Effector memory CD8-positive, alpha-beta T cell (primary cell): ENCODE measurements at regions not wholly inside any gene's neighbourhood (a gene's known extent, or its start where the extent isn't known, plus 50 kb on each side); places are given as distances from the start of the nearest gene placed in this dataset.
"Not testable (repeated sequence)": the region's sequence is repeated elsewhere in the genome, so short reads cannot be mapped to it uniquely, and the experiment has no call there.

Source experiments
- ATAC-seq: fragments of 150-1000 bp; cut with Tn5 transposase; replicated peaks from 2 replicates; pipeline ENCODE4 v1.10.0; 2021; ENCODE audit warnings: mild to moderate bottlenecking, moderate library complexity
- DNase-seq, 3 experiments: peaks; one replicate each; pipeline ENCODE4 v3.0.0; 2021
- H3K27ac Mint-ChIP-seq, 2 donors: one replicate each; pipeline ENCODE4 v1.8.0; 2022; ENCODE audit warnings: mild to moderate bottlenecking in 2 of 2, mixed read lengths in 2 of 2, moderate library complexity in 2 of 2
- H3K27me3 Mint-ChIP-seq, 2 donors: one replicate each; pipeline ENCODE4 v1.8.0; 2022; ENCODE audit warnings: mixed read lengths in 2 of 2
- H3K36me3 Mint-ChIP-seq: one replicate; pipeline ENCODE4 v1.8.0; 2022; ENCODE audit warnings: mild to moderate bottlenecking, moderate library complexity, mixed read lengths; ENCODE audit not compliant: insufficient read depth
- H3K4me1 Mint-ChIP-seq, 2 donors: one replicate each; pipeline ENCODE4 v1.8.0; 2022; ENCODE audit warnings: low read depth in 2 of 2, mixed read lengths in 2 of 2
- H3K4me3 Mint-ChIP-seq, 2 donors: one replicate each; pipeline ENCODE4 v1.8.0; 2022; ENCODE audit warnings: mild to moderate bottlenecking in 2 of 2, mixed read lengths in 2 of 2, moderate library complexity in 2 of 2
- H3K9me3 Mint-ChIP-seq, 2 donors: one replicate each; pipeline ENCODE4 v1.8.0; 2022; ENCODE audit warnings: mixed read lengths in 2 of 2

- ATAC-seq (no peak), DNase-seq (no peak)
- no peak overlapping the region for H3K4me3 Mint-ChIP-seq
- no peaks in the 10 kb centered on the region for H3K27me3 Mint-ChIP-seq
- H3K9me3 Mint-ChIP-seq = peaks cover 5 to 12% of the 10 kb centered on the region in 2 donors
- no peak overlapping the region for H3K27ac Mint-ChIP-seq
- H3K36me3 Mint-ChIP-seq = no peaks in the 10 kb centered on the region
- H3K4me1 Mint-ChIP-seq = no peaks in the 10 kb centered on the region
Observed at GRCh38 chr4:188701952-188702351, 562.7 kb downstream of the TRIML1 start.

DNA sequence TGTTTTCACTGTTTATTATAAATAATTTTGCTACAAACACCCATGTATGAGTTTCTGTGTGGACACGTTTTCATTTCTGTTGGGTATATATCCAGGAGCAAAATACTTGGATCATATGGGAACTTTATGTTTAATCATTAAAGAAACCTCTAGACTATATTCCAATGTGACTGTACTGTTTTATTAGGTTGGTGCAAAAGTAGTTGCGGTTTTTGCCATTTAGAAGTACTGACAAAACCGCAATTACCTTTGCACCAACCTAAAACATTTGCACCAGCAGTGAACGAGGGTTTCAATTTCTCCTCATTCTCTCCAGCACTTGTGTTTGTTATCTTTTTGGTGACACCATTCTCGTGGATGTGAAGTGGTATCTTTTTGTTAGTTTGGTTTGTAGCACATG lies 565.0 kb downstream of the TRIML1 start:
- H3K9me3 Mint-ChIP-seq = peaks cover 6 to 10% of the 10 kb centered on the region in 2 donors

DNA sequence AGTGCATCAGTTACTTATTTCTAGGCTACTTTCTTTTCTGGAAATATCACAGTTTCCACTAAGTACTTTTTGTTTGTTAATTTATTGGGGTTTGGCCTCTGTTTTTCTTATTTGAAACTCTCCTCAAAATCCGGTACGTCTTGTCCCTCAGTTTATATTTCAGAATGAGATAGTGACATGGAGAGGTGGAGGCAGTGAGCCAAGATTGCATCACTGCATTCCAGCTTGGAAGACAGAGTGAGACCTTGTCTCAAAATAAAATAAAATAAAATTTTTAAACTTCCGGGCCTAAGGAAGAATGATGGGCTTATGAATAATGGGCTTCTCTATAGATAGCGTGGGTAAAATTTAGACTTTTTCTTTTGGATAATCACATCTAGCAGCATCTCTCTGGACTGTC lies 567.8 kb downstream of the TRIML1 start:
- no peaks in the 10 kb centered on the region for H3K36me3 Mint-ChIP-seq
- H3K27me3 Mint-ChIP-seq = no peaks in the 10 kb centered on the region
- no peak for DNase-seq
- no peak overlapping the region for H3K27ac Mint-ChIP-seq
- no peak overlapping the region for H3K4me3 Mint-ChIP-seq
- no peak for ATAC-seq
- H3K9me3 Mint-ChIP-seq = peaks cover 8 to 14% of the 10 kb centered on the region in 2 donors
- H3K4me1 Mint-ChIP-seq = no peaks in the 10 kb centered on the region

More for the DNA sequence above, 565.0 kb downstream of the TRIML1 start:
- no peaks in the 10 kb centered on the region for H3K27me3 Mint-ChIP-seq
- DNase-seq (no peak), ATAC-seq (no peak)
- H3K36me3 Mint-ChIP-seq = no peaks in the 10 kb centered on the region
- no peak overlapping the region for H3K27ac Mint-ChIP-seq
- no peaks in the 10 kb centered on the region for H3K4me1 Mint-ChIP-seq
- no peak overlapping the region for H3K4me3 Mint-ChIP-seq

- Mint-ChIP-seq H3K4me3 (no peak overlapping the region), H3K4me1 (no peaks in the 10 kb centered on the region), H3K36me3 (no peaks in the 10 kb centered on the region), H3K27me3 (no peaks in the 10 kb centered on the region), H3K27ac (no peak overlapping the region), H3K9me3 (peaks cover 10% of the 10 kb centered on the region in 2 donors)
- no peak for ATAC-seq
- DNase-seq = no peak
Observed at GRCh38 chr4:188714501-188714900, 575.3 kb downstream of the TRIML1 start.

GRCh38 chr4:188714907-188715306 lies 575.7 kb downstream of the TRIML1 start:
- Mint-ChIP-seq H3K27me3 (no peaks in the 10 kb centered on the region), H3K9me3 (peaks cover 8 to 10% of the 10 kb centered on the region in 2 donors), H3K4me3 (no peak overlapping the region), H3K4me1 (no peaks in the 10 kb centered on the region), H3K36me3 (no peaks in the 10 kb centered on the region), H3K27ac (no peak overlapping the region)
- DNase-seq (no peak), ATAC-seq (no peak)

- no peak overlapping the region for H3K27ac Mint-ChIP-seq
- H3K9me3 Mint-ChIP-seq = peaks cover 11 to 17% of the 10 kb centered on the region in 2 donors
- ATAC-seq (no peak), DNase-seq (no peak)
- no peaks in the 10 kb centered on the region for H3K36me3 Mint-ChIP-seq
- no peak overlapping the region for H3K4me3 Mint-ChIP-seq
- no peaks in the 10 kb centered on the region for H3K27me3 Mint-ChIP-seq
- H3K4me1 Mint-ChIP-seq = no peaks in the 10 kb centered on the region
Observed at GRCh38 chr4:188717661-188718060, 578.4 kb downstream of the TRIML1 start.

- Mint-ChIP-seq H3K4me1 (no peaks in the 10 kb centered on the region), H3K27ac (no peak overlapping the region), H3K9me3 (peaks cover 11 to 19% of the 10 kb centered on the region in 2 donors), H3K36me3 (no peaks in the 10 kb centered on the region), H3K27me3 (no peaks in the 10 kb centered on the region), H3K4me3 (no peak overlapping the region)
- DNase-seq = no peak
- ATAC-seq = no peak
Observed at GRCh38 chr4:188719794-188720193, 580.6 kb downstream of the TRIML1 start.

GRCh38 chr4:188722911-188723310 lies 583.7 kb downstream of the TRIML1 start:
- H3K36me3 Mint-ChIP-seq = no peaks in the 10 kb centered on the region
- no peak overlapping the region for H3K27ac Mint-ChIP-seq
- no peak overlapping the region for H3K4me3 Mint-ChIP-seq
- DNase-seq (no peak), ATAC-seq (no peak)
- H3K27me3 Mint-ChIP-seq = no peaks in the 10 kb centered on the region
- H3K9me3 Mint-ChIP-seq = peaks cover 14 to 19% of the 10 kb centered on the region in 2 donors
- H3K4me1 Mint-ChIP-seq = no peaks in the 10 kb centered on the region

DNA sequence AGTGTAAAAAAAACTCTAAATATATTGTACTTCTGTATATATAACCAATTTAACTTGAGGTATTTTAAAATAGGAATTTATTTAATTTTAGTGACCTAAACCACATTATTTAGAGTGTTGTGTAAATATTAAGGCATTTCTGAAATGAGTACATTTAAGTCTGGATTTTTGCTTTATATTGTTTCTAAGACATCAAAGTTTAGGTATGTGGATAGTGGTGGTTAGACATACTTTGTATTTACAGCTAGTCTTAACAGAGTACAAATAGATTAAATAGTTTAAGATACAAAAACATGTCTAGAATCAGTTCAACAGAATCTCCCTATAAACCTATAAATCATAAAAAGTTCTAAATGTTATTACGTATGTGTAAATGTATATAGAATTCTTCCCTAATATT lies 588.5 kb downstream of the TRIML1 start:
- H3K4me1 Mint-ChIP-seq = no peaks in the 10 kb centered on the region
- no peak overlapping the region for H3K4me3 Mint-ChIP-seq
- H3K27ac Mint-ChIP-seq = no peak overlapping the region
- no peak for DNase-seq
- peaks cover 19 to 28% of the 10 kb centered on the region in 2 donors for H3K9me3 Mint-ChIP-seq
- no peaks in the 10 kb centered on the region for H3K27me3 Mint-ChIP-seq
- no peak for ATAC-seq
- no peaks in the 10 kb centered on the region for H3K36me3 Mint-ChIP-seq

GRCh38 chr4:188728359-188728758 lies 589.1 kb downstream of the TRIML1 start:
- no peak for DNase-seq
- no peaks in the 10 kb centered on the region for H3K4me1 Mint-ChIP-seq
- H3K36me3 Mint-ChIP-seq = no peaks in the 10 kb centered on the region
- no peak overlapping the region for H3K27ac Mint-ChIP-seq
- no peaks in the 10 kb centered on the region for H3K27me3 Mint-ChIP-seq
- peaks cover 21 to 28% of the 10 kb centered on the region in 2 donors for H3K9me3 Mint-ChIP-seq
- no peak overlapping the region for H3K4me3 Mint-ChIP-seq
- ATAC-seq = no peak

GRCh38 chr4:188732131-188732530 lies 592.9 kb downstream of the TRIML1 start:
- no peaks in the 10 kb centered on the region for H3K36me3 Mint-ChIP-seq
- H3K27ac Mint-ChIP-seq = no peak overlapping the region
- H3K4me1 Mint-ChIP-seq = no peaks in the 10 kb centered on the region
- DNase-seq (no peak), ATAC-seq (no peak)
- H3K9me3 Mint-ChIP-seq = peaks cover 11 to 16% of the 10 kb centered on the region in 2 donors
- H3K4me3 Mint-ChIP-seq = no peak overlapping the region
- no peaks in the 10 kb centered on the region for H3K27me3 Mint-ChIP-seq

- Mint-ChIP-seq H3K36me3 (no peaks in the 10 kb centered on the region), H3K4me3 (no peak overlapping the region), H3K9me3 (peaks cover 13 to 16% of the 10 kb centered on the region in 2 donors), H3K27ac (no peak overlapping the region), H3K4me1 (no peaks in the 10 kb centered on the region), H3K27me3 (no peaks in the 10 kb centered on the region)
- ATAC-seq (no peak), DNase-seq (no peak)
Observed at GRCh38 chr4:188735082-188735481, 595.8 kb downstream of the TRIML1 start.

DNA sequence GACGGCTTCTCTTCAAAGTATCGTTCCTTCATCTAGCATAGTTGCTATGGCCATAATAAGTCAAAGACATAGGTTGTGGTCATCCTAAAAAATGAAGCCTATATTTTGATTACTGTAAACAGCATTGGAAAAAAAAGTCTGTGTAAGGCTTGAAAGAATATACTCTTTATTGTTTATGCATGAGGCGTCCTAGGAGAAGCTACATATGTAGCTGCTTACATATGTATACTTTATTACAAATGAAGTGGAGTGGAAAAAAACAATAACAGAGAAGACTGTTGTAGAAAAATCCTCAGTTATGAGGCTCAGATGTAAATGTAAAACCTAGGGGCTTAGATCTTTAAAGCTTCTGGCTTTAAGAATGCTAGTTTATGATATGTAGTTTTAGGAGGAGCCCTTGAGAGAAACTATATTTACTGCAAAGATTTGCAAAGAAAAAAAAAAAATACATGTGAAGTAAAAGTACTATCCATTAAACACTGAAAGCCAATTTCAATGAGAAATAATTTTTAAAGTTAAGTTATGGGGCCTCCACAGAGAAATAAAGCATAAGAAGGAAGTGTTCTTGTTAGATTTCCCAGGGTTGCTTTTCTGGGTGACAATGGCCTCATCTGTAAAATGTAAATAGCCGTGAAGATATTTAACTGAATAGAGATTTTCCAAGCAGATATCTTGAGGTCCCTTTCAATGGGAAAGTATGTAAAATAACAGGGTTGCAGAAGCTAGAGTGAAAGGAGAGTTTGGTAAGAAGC lies 598.2 kb downstream of the TRIML1 start:
- Mint-ChIP-seq H3K36me3 (no peaks in the 10 kb centered on the region), H3K4me1 (no peaks in the 10 kb centered on the region), H3K27ac (no peak overlapping the region), H3K4me3 (no peak overlapping the region), H3K9me3 (peaks cover 0 to 8% of the 10 kb centered on the region in 2 donors), H3K27me3 (no peaks in the 10 kb centered on the region)
- DNase-seq (no peak), ATAC-seq (no peak)

DNA sequence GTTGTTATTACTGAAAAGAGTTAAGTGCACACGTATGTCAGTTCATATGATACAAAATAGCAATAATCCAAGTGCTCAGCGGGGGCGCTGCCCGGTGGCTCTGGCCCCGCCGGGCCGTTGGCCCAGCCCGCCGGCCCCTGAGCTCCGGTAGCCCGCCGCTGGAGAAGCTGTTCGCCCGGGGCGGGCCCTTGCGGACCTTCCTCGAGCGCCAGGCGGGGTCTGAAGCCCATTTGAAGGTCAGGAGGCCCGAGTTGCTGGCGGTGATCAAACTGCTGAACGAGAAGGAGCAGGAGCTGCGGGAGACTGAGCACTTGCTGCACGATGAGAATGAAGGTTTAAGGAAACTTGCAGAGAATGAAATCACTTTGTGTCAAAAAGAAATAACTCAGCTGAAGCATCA lies 599.0 kb downstream of the TRIML1 start:
- not testable (repeated sequence) for H3K9me3 Mint-ChIP-seq, ATAC-seq, H3K27me3 Mint-ChIP-seq, DNase-seq, H3K36me3 Mint-ChIP-seq, H3K27ac Mint-ChIP-seq, H3K4me3 Mint-ChIP-seq, H3K4me1 Mint-ChIP-seq
